Stimulated activated CD4-positive, alpha-beta T cell treated with anti-CD3 and anti-CD28 coated beads, Interleukin-15, amount 100 ng/mL, for 24 hours (primary cell): ENCODE measurements at regions not wholly inside any gene's neighbourhood (a gene's known extent, or its start where the extent isn't known, plus 50 kb on each side); places are given as distances from the start of the nearest gene placed in this dataset.
"Not testable (repeated sequence)": the region's sequence is repeated elsewhere in the genome, so short reads cannot be mapped to it uniquely, and the experiment has no call there.

ENCODE experiments used
- DNase-seq: peaks from one replicate; pipeline ENCODE4 v3.0.0-alpha.2; 2020

- DNase-seq, result no peak
Measured at GRCh38 chr2:176427549-176427948, 158.3 kb downstream of the MTX2 start.

DNA sequence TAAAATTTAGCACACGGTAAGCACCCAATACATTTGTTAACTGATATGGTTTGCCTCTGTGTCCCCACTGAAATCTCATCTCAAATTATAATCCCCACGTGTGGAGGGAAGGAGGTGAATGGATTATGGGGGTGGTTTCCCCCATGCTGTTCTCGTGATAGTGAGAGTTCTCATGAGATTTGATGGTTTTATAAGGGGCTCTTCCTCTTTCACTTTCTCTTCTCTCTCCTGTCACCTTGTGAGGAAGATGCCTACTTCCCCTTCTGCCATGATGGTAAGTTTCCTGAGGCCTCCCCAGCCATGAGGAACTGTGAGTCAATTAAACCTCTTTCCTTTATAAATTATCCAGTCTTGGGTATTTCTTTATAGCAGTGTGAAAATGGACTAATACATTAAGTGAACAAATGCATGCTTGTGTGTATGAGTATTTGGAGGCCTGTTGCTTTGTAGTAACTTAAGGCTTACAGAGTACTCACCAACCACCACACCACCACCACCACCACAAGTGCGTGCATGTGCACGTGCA, 159.8 kb downstream of the MTX2 start:
- DNase-seq, result not testable (repeated sequence)

GRCh38 chr2:176432434-176432833, 163.2 kb downstream of the MTX2 start:
- DNase-seq, result no peak

DNA sequence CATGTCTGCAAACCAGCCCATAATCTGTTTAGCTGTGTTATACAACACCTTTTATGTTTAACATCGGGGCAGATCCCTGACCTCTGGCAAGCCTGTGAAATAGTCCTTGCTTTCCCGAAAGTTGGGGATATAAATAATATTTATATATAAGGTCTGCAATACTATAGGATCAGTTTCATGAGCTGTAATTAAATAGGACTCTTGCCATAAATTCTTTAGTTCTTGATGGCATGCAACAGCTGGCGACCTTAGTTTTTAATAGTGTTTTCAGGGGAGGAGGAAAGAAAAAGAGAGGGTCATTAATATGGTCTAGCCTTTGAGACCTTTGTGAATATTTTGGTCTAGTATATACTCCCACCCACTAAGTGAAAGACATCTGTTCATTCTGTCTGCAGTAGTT, 166.5 kb downstream of the MTX2 start:
- DNase-seq, result no peak

DNA sequence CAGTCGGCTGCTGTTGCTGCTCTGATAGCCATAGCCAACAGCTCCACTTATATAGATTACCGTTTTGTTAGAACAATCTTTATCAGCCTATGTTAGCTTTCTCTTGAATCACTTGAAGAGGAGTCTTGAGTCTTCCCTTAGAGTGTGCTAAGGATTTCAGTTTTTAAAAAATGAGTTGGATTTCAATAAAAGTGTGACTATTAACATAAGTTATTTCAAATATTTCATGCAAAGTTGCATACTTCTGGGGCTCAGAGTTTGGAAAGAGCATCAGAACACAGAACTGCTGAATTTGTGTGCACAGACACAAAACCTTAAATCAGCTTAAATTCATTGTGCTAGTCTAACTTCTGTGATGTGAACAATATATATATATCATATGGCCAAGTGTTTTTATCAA, 174.7 kb downstream of the MTX2 start:
- no peak for DNase-seq

GRCh38 chr2:176445956-176446355, 176.7 kb downstream of the MTX2 start:
- no peak for DNase-seq

- DNase-seq, result no peak
Measured at GRCh38 chr2:176446718-176447414, 177.6 kb downstream of the MTX2 start.

- no peak for DNase-seq
Measured at GRCh38 chr2:176447616-176448015, 178.4 kb downstream of the MTX2 start.

- DNase-seq, result no peak
Measured at GRCh38 chr2:176449852-176450251, 180.6 kb downstream of the MTX2 start.

GRCh38 chr2:176453784-176454183, 184.5 kb downstream of the MTX2 start:
- DNase-seq, result no peak

GRCh38 chr2:176454893-176455815, 185.9 kb downstream of the MTX2 start:
- peak; percentile 88 for DNase-seq

DNA sequence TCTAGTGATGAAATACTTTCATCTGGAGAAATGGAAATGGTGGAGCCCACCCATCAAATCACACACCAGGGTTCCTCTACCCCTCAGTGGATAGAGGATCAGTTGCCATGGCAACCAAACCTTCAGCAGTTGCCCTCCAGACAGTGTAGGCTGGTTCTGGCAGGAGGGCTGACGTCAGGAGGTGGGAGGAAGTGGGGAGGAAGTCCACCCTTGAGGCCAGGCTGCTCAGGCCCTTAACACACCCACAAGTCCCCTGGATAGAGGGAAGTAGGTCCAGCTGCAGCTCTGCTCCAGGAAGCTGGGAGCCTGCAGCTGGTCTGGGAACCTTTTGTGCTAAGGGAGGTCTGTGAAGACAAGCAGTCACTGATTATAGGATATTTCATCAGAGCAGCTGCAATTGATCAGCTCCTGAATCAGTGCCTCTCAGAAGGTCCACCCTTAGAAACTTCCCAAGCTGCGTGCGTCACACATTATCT, 186.6 kb downstream of the MTX2 start:
- DNase-seq, result no peak

GRCh38 chr2:176457481-176457880, 188.2 kb downstream of the MTX2 start:
- DNase-seq, result no peak

- DNase-seq, result no peak
Measured at GRCh38 chr2:176461098-176461808, 192.0 kb downstream of the MTX2 start.

- no peak for DNase-seq
Measured at GRCh38 chr2:176461809-176462670, 192.8 kb downstream of the MTX2 start.

GRCh38 chr2:176463546-176463945, 194.3 kb downstream of the MTX2 start:
- no peak for DNase-seq

GRCh38 chr2:176464886-176465564, 195.8 kb downstream of the MTX2 start:
- DNase-seq, result no peak

- DNase-seq, result no peak
Measured at GRCh38 chr2:176466918-176467452, 197.7 kb downstream of the MTX2 start.

- no peak for DNase-seq
Measured at GRCh38 chr2:176467595-176467994, 198.4 kb downstream of the MTX2 start.

DNA sequence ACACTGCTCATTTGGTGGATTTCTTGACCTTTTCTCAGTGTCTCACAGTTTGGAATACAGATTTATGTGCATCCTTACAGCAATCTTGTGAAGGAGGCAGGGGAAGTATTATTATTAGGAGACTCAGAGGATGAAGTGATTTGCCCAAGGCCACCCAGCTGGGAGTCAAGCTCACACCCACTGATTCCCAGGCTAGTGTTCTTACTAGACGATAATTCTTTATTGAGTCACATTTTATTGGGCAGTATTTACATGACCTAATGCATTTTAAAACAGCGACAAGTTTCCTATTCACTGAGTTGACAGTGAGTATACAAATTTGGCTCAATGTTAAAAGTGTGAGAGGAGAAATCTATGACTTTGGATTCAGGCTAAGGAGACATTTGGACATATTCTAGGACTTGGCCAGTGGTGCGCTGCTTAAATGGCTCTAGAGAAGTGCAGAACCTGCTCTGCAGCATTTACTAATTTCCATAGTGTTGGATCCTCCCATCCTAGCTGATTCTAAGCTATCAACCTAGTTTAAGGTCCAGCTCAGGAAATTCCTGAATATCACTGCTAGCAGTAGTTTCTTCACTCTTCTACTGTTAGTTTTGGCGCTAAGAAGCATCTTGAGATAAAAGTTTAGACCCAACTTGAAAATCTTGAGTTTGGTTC, 199.3 kb downstream of the MTX2 start:
- no peak for DNase-seq

- DNase-seq, result no peak
Measured at GRCh38 chr2:176470713-176471112, 201.5 kb downstream of the MTX2 start.
